Right lobe of liver (tissue), 4 donors: ENCODE measurements at regions not wholly inside any gene's neighbourhood (a gene's known extent, or its start where the extent isn't known, plus 50 kb on each side); places are given as distances from the start of the nearest gene placed in this dataset.

Experiments
- CTCF ChIP-seq, 4 donors: fragments of 200-600 bp in 3 of 4; fragments of 450-650 bp in 1 of 4; IDR thresholded peaks; one replicate each; pipeline versions ENCODE4 v1.5.1 to v1.8.0; 2016 to 2022; ENCODE audit warnings: antibody characterized with exemption in 4 of 4, mild to moderate bottlenecking in 2 of 4
- POLR2A ChIP-seq: fragments of 450-650 bp; IDR thresholded peaks from one replicate; pipeline ENCODE4 v1.6.1; 2017; ENCODE audit warnings: antibody characterized with exemption, mild to moderate bottlenecking
- donor health status: DM: no; HTN: no; CAD: no.
- donor health status: DM: no; HTN: no; CAD: no.
- donor health status: DM: no; HTN: yes; CAD: no.

GRCh38 chr3:74301056-74301455 is 313.4 kb downstream of the CNTN3 start:
- no peak for TF ChIP-seq CTCF (IDR thresholded peaks at IDR 0.05)
- no peak for TF ChIP-seq POLR2A
